ENCODE measurements at regions not wholly inside any gene's neighbourhood (a gene's known extent, or its start where the extent isn't known, plus 50 kb on each side); places are given as distances from the start of the nearest gene placed in this dataset.

DNA sequence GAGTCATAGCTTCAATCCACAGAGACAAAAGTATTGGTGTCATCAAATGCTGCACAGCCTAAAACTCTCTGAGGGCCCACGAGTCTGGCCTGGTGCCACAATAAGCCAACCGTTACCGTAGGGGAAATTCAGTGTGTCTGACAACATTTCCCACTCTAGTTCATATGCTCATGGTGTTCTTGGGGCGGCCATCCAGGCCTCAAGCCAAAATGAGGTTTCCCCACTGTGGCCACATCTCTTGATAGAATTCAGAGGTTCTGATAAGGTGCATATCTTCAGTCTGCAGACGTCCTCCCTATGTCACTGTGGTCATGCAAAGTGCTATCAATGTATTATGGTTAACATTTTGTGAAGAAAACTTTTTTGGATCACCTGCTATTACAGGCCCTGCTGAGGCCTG lies 627.7 kb downstream of the QKI start:
- H3K36me3 ChIP-seq (ENCODE audit: control insufficient read depth in 2 of 2, insufficient read depth in 2 of 2, low read length in 2 of 2): no peaks in the 10 kb centered on the region
- no peak overlapping the region for H3K4me3 ChIP-seq (ENCODE audit: low read length in 2 of 2)

DNA sequence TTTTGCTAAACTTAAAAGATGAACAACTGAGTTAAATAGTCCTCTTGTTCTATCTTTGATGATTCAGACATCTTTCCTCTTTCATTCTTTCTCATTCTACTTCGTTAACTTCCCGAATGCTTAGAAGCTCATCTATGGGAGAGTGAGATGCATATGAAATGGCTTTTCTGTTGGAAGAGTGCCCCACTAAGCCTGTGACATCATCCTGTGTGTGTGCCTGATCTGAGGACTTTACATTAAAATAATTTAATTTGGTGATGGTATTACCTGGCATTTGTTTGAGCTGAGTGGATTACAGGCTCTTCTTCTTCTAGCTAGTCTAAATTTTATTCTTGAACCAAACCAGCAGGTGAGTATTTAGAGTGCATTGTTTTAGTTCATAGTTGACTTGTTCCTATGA lies 626.5 kb downstream of the QKI start:
- Histone ChIP-seq H3K36me3 (ENCODE audit: control insufficient read depth in 2 of 2, insufficient read depth in 2 of 2, low read length in 2 of 2) (no peaks in the 10 kb centered on the region), H3K27me3 (ENCODE audit: control insufficient read depth in 1 of 2, insufficient read depth in 2 of 2, low read length in 2 of 2) (no peaks in the 10 kb centered on the region), H3K4me1 (ENCODE audit: control insufficient read depth, insufficient read depth, low read length) (no peaks in the 10 kb centered on the region), H3K27ac (ENCODE audit: low read length) (no peak overlapping the region), H3K4me3 (ENCODE audit: low read length in 2 of 2) (no peak overlapping the region), H3K9ac (ENCODE audit: low read length in 2 of 2) (no peak overlapping the region), H3K9me3 (ENCODE audit: control insufficient read depth in 2 of 2, low read length in 2 of 2) (no peaks in the 10 kb centered on the region)

More for the DNA sequence above, 627.7 kb downstream of the QKI start:
- Histone ChIP-seq H3K9ac (ENCODE audit: low read length in 2 of 2) (no peak overlapping the region), H3K27me3 (ENCODE audit: control insufficient read depth in 1 of 2, insufficient read depth in 2 of 2, low read length in 2 of 2) (no peaks in the 10 kb centered on the region), H3K4me1 (ENCODE audit: control insufficient read depth, insufficient read depth, low read length) (no peaks in the 10 kb centered on the region), H3K9me3 (ENCODE audit: control insufficient read depth in 2 of 2, low read length in 2 of 2) (no peaks in the 10 kb centered on the region), H3K27ac (ENCODE audit: low read length) (no peak overlapping the region)

DNA sequence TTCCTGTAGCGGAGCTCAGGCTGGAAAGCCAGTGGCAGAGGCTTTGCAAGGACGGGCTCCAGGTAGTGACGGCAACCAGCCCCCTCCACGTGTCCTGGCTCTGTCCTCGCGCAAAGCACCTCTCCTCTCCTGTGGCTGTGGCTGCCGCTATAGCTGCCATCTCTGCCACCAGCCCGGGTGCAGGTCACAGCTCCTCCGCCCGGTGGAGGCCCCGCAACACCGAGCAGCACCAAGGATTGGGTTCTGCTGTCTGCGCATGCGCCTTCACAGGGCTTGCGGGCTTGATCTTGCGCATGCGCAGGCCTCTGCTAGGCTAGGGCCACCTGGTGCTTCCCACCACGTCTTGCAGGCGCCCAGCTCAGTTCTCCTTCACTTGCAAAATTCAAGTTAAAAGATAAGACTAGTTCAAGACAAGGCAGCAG lies 625.4 kb downstream of the QKI start:
- H3K4me3 ChIP-seq (ENCODE audit: low read length in 2 of 2): no peak overlapping the region
- no peak overlapping the region for H3K9ac ChIP-seq (ENCODE audit: low read length in 2 of 2)
- no peaks in the 10 kb centered on the region for H3K27me3 ChIP-seq (ENCODE audit: control insufficient read depth in 1 of 2, insufficient read depth in 2 of 2, low read length in 2 of 2)
- no peak overlapping the region for H3K27ac ChIP-seq (ENCODE audit: low read length)
- H3K36me3 ChIP-seq (ENCODE audit: control insufficient read depth in 2 of 2, insufficient read depth in 2 of 2, low read length in 2 of 2): no peaks in the 10 kb centered on the region
- no peaks in the 10 kb centered on the region for H3K4me1 ChIP-seq (ENCODE audit: control insufficient read depth, insufficient read depth, low read length)
- H3K9me3 ChIP-seq (ENCODE audit: control insufficient read depth in 2 of 2, low read length in 2 of 2): no peaks in the 10 kb centered on the region

DNA sequence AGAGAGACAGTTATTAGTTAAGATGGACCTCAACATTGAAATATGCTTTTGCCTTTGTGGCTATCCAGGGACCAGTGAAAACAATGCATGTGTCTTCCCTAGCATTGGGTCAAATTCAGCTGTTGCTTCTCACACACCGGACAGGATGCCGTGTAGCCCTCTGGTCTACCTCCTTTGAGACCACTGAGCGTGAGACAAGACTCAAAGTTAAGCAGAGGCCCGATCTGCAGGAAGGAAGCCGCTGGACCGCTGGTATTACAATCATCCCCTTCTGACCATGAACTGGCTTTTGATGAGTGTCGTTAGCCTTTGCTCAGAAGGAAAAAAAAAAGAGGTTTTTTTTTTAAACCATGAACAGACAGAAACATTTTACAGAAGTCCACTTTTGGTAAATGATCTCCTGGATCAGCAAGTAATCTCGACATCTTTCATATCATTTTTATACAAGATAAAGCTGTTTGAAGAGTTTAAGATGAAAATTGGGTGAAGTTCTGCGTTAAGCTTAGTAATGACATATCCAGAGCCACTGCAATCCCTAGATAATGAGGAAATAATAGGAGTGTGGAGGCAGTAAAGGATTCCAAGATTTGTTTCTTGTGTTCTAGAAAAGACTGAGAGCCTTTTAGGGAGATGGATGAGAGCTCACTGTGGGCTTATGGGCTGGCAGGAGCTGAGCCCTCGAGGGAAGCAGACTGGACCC lies 622.8 kb downstream of the QKI start:
- Histone ChIP-seq H3K27ac (ENCODE audit: low read length) (no peak overlapping the region), H3K4me3 (ENCODE audit: low read length in 2 of 2) (no peak overlapping the region), H3K9ac (ENCODE audit: low read length in 2 of 2) (no peak overlapping the region), H3K27me3 (ENCODE audit: control insufficient read depth in 1 of 2, insufficient read depth in 2 of 2, low read length in 2 of 2) (no peaks in the 10 kb centered on the region), H3K4me1 (ENCODE audit: control insufficient read depth, insufficient read depth, low read length) (no peaks in the 10 kb centered on the region), H3K36me3 (ENCODE audit: control insufficient read depth in 2 of 2, insufficient read depth in 2 of 2, low read length in 2 of 2) (no peaks in the 10 kb centered on the region), H3K9me3 (ENCODE audit: control insufficient read depth in 2 of 2, low read length in 2 of 2) (no peaks in the 10 kb centered on the region)

DNA sequence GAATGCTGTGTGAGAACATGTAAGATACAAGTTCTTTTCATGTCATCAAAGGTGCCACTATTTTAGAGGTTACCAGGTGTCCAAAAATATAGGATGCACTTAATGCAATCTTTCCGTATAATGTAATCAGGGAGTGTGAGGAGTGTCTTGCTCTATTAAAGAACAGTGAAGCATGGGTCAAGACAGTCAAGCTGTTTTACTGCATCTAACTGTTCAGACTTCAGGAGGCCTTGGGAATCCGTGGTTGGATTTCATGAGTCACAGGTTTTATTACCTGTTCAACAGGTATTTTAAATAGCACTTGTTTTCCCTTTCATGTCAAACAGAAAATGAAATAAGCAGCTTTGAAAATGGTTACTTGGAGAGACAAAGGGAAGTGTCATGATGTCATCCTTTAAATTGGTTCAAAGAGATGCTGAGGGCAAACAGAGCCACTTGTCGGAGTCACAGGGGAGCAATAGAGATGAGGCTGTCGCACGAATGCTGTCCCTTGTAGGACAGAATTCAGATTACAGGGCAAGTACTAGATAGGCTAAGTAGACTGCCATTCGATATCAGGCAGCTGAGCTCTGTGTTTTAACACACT lies 621.5 kb downstream of the QKI start:
- H3K36me3 ChIP-seq (ENCODE audit: control insufficient read depth in 2 of 2, insufficient read depth in 2 of 2, low read length in 2 of 2): no peaks in the 10 kb centered on the region
- no peaks in the 10 kb centered on the region for H3K4me1 ChIP-seq (ENCODE audit: control insufficient read depth, insufficient read depth, low read length)
- no peaks in the 10 kb centered on the region for H3K27me3 ChIP-seq (ENCODE audit: control insufficient read depth in 1 of 2, insufficient read depth in 2 of 2, low read length in 2 of 2)
- no peaks in the 10 kb centered on the region for H3K9me3 ChIP-seq (ENCODE audit: control insufficient read depth in 2 of 2, low read length in 2 of 2)
- H3K27ac ChIP-seq (ENCODE audit: low read length): no peak overlapping the region
- H3K9ac ChIP-seq (ENCODE audit: low read length in 2 of 2): no peak overlapping the region
- H3K4me3 ChIP-seq (ENCODE audit: low read length in 2 of 2): no peak overlapping the region

DNA sequence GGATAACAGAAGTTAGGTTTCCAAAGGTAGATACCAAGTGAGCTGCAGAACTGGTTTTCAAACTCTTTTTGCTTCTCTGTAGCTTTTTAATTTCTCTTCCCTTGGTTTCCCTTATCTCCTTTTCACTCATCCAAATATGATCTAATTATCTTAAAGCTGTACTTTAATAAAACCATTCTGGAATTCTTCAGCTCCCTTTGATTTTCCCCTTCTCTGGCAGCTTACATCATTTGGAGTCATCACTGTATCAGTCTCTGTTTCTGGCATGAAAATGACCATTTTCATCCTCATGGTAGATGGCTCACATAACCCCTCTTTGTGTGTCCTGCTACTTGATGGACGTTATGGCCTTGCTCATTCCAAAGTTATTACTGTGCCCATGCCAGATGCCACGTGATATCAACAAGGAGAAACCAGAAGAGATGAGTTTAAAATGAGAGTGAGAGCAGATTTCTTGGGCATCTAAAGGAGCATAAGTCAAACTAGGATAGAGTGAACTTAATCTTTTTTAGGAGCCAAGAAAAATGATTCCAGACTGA lies 620.2 kb downstream of the QKI start:
- H3K27ac ChIP-seq (ENCODE audit: low read length): no peak overlapping the region
- H3K27me3 ChIP-seq (ENCODE audit: control insufficient read depth in 1 of 2, insufficient read depth in 2 of 2, low read length in 2 of 2): no peaks in the 10 kb centered on the region
- no peaks in the 10 kb centered on the region for H3K36me3 ChIP-seq (ENCODE audit: control insufficient read depth in 2 of 2, insufficient read depth in 2 of 2, low read length in 2 of 2)

DNA sequence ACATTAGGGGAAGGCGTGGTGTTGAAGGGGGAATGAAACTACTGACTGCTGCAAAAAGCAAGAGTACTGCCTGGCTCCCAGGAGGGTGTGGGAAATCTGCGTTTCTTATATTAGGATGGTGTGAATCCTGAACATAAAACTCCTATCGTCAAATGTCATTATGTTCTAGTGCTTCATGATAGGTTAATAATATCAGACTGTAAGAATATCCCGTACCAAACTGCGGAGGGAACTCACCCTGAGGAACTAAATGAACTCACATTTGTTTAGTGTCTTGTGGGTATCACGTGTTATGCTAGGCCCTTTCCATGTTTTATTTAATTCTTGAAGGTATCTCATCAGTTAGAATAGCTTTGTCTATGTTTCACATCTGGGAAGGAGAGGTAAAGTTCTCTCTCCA lies 610.7 kb downstream of the QKI start:
- Histone ChIP-seq H3K27me3 (ENCODE audit: control insufficient read depth in 1 of 2, insufficient read depth in 2 of 2, low read length in 2 of 2) (peaks cover 0 to 2% of the 10 kb centered on the region in 2 donors), H3K36me3 (ENCODE audit: control insufficient read depth in 2 of 2, insufficient read depth in 2 of 2, low read length in 2 of 2) (no peaks in the 10 kb centered on the region), H3K9me3 (ENCODE audit: control insufficient read depth in 2 of 2, low read length in 2 of 2) (no peaks in the 10 kb centered on the region), H3K27ac (ENCODE audit: low read length) (no peak overlapping the region), H3K9ac (ENCODE audit: low read length in 2 of 2) (no peak overlapping the region), H3K4me1 (ENCODE audit: control insufficient read depth, insufficient read depth, low read length) (no peaks in the 10 kb centered on the region), H3K4me3 (ENCODE audit: low read length in 2 of 2) (no peak overlapping the region)

More for the DNA sequence above, 620.2 kb downstream of the QKI start:
- Histone ChIP-seq H3K4me1 (ENCODE audit: control insufficient read depth, insufficient read depth, low read length) (no peaks in the 10 kb centered on the region), H3K4me3 (ENCODE audit: low read length in 2 of 2) (no peak overlapping the region), H3K9me3 (ENCODE audit: control insufficient read depth in 2 of 2, low read length in 2 of 2) (no peaks in the 10 kb centered on the region), H3K9ac (ENCODE audit: low read length in 2 of 2) (no peak overlapping the region)

DNA sequence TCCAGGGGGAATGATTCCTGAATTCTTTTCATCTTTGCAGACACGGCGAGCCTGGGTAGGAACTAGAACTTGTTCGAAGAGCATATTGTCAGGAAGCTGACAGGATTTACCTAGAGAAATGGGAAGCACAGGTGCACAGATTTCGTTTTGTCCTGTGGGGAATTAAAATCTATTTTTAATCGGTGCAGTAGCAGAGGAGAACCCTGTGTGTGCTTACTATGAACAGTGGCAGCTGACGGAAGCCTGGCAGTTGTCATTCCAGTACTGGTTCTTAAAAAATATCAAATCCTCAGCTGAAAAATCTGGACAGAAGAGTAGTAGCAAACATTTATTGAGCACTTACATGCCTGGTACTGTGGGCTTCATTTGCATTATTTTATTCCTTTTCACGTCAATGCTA lies 609.0 kb downstream of the QKI start:
- Histone ChIP-seq H3K9ac (ENCODE audit: low read length in 2 of 2) (no peak overlapping the region), H3K27ac (ENCODE audit: low read length) (no peak overlapping the region), H3K4me3 (ENCODE audit: low read length in 2 of 2) (no peak overlapping the region), H3K9me3 (ENCODE audit: control insufficient read depth in 2 of 2, low read length in 2 of 2) (no peaks in the 10 kb centered on the region), H3K27me3 (ENCODE audit: control insufficient read depth in 1 of 2, insufficient read depth in 2 of 2, low read length in 2 of 2) (peaks cover 0 to 2% of the 10 kb centered on the region in 2 donors), H3K4me1 (ENCODE audit: control insufficient read depth, insufficient read depth, low read length) (no peaks in the 10 kb centered on the region), H3K36me3 (ENCODE audit: control insufficient read depth in 2 of 2, insufficient read depth in 2 of 2, low read length in 2 of 2) (no peaks in the 10 kb centered on the region)

DNA sequence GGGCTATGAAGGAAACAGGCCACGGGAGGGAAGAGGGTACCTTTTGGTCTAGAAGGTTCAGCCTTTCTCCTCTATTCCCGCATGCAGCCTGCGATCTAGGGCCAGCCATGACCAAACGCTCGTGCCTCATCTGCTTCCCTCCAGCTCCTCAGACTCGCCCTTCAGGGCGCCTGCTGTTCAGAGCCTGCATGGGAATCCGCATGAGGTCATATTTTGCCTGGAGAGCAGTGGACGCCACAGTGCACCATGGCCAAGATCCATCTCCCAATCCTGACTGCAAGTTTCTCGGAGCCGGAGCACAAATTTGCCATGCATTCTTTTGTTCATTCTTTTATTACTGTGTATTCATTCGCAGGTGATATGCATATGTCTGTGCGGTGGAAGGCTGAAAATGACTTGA lies 608.1 kb downstream of the QKI start:
- peaks cover 0 to 2% of the 10 kb centered on the region in 2 donors for H3K27me3 ChIP-seq (ENCODE audit: control insufficient read depth in 1 of 2, insufficient read depth in 2 of 2, low read length in 2 of 2)
- no peaks in the 10 kb centered on the region for H3K9me3 ChIP-seq (ENCODE audit: control insufficient read depth in 2 of 2, low read length in 2 of 2)
- no peaks in the 10 kb centered on the region for H3K36me3 ChIP-seq (ENCODE audit: control insufficient read depth in 2 of 2, insufficient read depth in 2 of 2, low read length in 2 of 2)
- no peak overlapping the region for H3K27ac ChIP-seq (ENCODE audit: low read length)
- H3K9ac ChIP-seq (ENCODE audit: low read length in 2 of 2): no peak overlapping the region
- H3K4me1 ChIP-seq (ENCODE audit: control insufficient read depth, insufficient read depth, low read length): no peaks in the 10 kb centered on the region
- no peak overlapping the region for H3K4me3 ChIP-seq (ENCODE audit: low read length in 2 of 2)

DNA sequence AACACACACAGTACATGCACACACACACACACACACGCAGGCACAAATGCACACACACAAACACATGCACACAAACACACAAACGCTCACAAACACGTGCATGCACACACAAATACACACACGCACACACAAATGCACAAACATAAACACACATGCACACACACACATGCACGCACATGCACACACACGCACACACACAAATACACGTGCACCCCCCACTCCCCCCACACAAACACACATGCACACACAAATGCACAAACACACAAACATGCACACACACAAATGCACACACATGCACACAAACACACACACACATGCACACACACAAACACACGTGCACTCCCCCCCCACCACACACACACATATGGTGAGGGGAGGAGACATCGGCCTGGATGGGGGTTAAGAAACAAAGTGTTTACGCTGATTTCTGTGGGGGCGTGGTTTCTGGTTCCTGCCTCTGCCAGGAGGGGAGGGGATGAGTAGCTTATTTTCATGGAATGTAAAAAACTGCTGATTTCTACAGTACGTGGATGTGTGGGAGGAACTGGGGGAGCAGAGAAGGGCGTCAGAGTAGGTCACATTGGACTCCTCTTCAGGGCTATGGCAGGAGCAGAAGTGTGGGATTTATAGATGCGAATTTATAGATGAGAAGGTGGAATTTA lies 607.2 kb downstream of the QKI start:
- no peaks in the 10 kb centered on the region for H3K36me3 ChIP-seq (ENCODE audit: control insufficient read depth in 2 of 2, insufficient read depth in 2 of 2, low read length in 2 of 2)
- no peak overlapping the region for H3K27ac ChIP-seq (ENCODE audit: low read length)
- H3K27me3 ChIP-seq (ENCODE audit: control insufficient read depth in 1 of 2, insufficient read depth in 2 of 2, low read length in 2 of 2): peaks cover 0 to 2% of the 10 kb centered on the region in 2 donors
- no peak overlapping the region for H3K9ac ChIP-seq (ENCODE audit: low read length in 2 of 2)
- no peak overlapping the region for H3K4me3 ChIP-seq (ENCODE audit: low read length in 2 of 2)
- H3K4me1 ChIP-seq (ENCODE audit: control insufficient read depth, insufficient read depth, low read length): no peaks in the 10 kb centered on the region
- no peaks in the 10 kb centered on the region for H3K9me3 ChIP-seq (ENCODE audit: control insufficient read depth in 2 of 2, low read length in 2 of 2)

DNA sequence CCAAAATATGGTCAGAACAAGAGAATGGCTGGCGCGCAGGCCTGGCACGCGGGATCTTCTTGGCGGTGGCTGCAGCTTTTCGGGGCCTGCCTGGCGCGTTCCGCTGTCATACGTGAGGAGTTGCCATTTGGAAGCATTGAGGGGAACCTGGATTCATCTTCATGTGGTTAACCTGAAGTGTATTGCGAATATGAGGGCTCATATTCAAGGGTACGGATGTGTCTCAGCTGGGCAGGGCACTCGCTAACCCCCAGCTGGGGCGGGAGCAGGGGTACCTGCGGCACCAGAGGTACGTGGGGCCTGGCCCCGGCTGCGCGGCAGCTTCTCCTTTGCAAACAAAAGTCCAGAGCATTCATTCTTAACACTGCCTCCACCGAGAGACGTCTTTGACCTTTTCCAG lies 605.6 kb downstream of the QKI start:
- Histone ChIP-seq H3K9me3 (ENCODE audit: control insufficient read depth in 2 of 2, low read length in 2 of 2) (no peaks in the 10 kb centered on the region), H3K27me3 (ENCODE audit: control insufficient read depth in 1 of 2, insufficient read depth in 2 of 2, low read length in 2 of 2) (peaks cover 0 to 2% of the 10 kb centered on the region in 2 donors)

More for the DNA sequence above, 605.6 kb downstream of the QKI start:
- H3K4me3 ChIP-seq (ENCODE audit: low read length in 2 of 2): no peak overlapping the region
- H3K36me3 ChIP-seq (ENCODE audit: control insufficient read depth in 2 of 2, insufficient read depth in 2 of 2, low read length in 2 of 2): no peaks in the 10 kb centered on the region
- H3K27ac ChIP-seq (ENCODE audit: low read length): no peak overlapping the region
- H3K4me1 ChIP-seq (ENCODE audit: control insufficient read depth, insufficient read depth, low read length): no peaks in the 10 kb centered on the region
- no peak overlapping the region for H3K9ac ChIP-seq (ENCODE audit: low read length in 2 of 2)

Data from stomach smooth muscle (tissue), 2 donors.